Activated CD4-positive, CD25-positive, alpha-beta regulatory T cell treated with anti-CD3 and anti-CD28 coated beads, Interleukin-2, amount 50 U/mL, for 24 hours (primary cell): ENCODE measurements at regions not wholly inside any gene's neighbourhood (a gene's known extent, or its start where the extent isn't known, plus 50 kb on each side); places are given as distances from the start of the nearest gene placed in this dataset.
"Not testable (repeated sequence)": the region's sequence is repeated elsewhere in the genome, so short reads cannot be mapped to it uniquely, and the experiment has no call there.

ENCODE experiments used
- ATAC-seq, 2 donors: fragments of 150-1000 bp; cut with Tn5 transposase; one replicate each; pipeline ENCODE4 v1.10.0; 2021; ENCODE audit warnings: mild to moderate bottlenecking in 1 of 2, moderate library complexity in 1 of 2

GRCh38 chr6:121770943-121771342 lies 335.5 kb downstream of the GJA1 start:
- no peak for ATAC-seq

- no peak for ATAC-seq
Measured at GRCh38 chr6:121771937-121772720, 336.7 kb downstream of the GJA1 start.

GRCh38 chr6:121776054-121776453 lies 340.6 kb downstream of the GJA1 start:
- ATAC-seq: no peak

GRCh38 chr6:121780325-121781321 lies 345.2 kb downstream of the GJA1 start:
- no peak for ATAC-seq

- ATAC-seq: no peak
Measured at GRCh38 chr6:121791396-121792315, 356.2 kb downstream of the GJA1 start.

- no peak for ATAC-seq
Measured at GRCh38 chr6:121794630-121795029, 359.2 kb downstream of the GJA1 start.

GRCh38 chr6:121797598-121797997 lies 362.2 kb downstream of the GJA1 start:
- not testable (repeated sequence) for ATAC-seq

GRCh38 chr6:121798126-121798525 lies 362.7 kb downstream of the GJA1 start:
- not testable (repeated sequence) for ATAC-seq

GRCh38 chr6:121799574-121799973 lies 364.1 kb downstream of the GJA1 start:
- no peak for ATAC-seq

- no peak for ATAC-seq
Measured at GRCh38 chr6:121800047-121800446, 364.6 kb downstream of the GJA1 start.

- no peak for ATAC-seq
Measured at GRCh38 chr6:121806116-121806515, 370.7 kb downstream of the GJA1 start.

GRCh38 chr6:121809211-121809610 lies 373.8 kb downstream of the GJA1 start:
- ATAC-seq: no peak

- ATAC-seq: no peak
Measured at GRCh38 chr6:121810158-121811032, 374.9 kb downstream of the GJA1 start.

- no peak for ATAC-seq
Measured at GRCh38 chr6:121811106-121811505, 375.7 kb downstream of the GJA1 start.

GRCh38 chr6:121816361-121816760 lies 380.9 kb downstream of the GJA1 start:
- ATAC-seq: no peak

- ATAC-seq: no peak
Measured at GRCh38 chr6:121816906-121817540, 381.6 kb downstream of the GJA1 start.

- ATAC-seq: no peak
Measured at GRCh38 chr6:121823437-121823851, 388.0 kb downstream of the GJA1 start.

- ATAC-seq: no peak
Measured at GRCh38 chr6:121826156-121826810, 390.8 kb downstream of the GJA1 start.

- ATAC-seq: no peak
Measured at GRCh38 chr6:121828146-121828886, 392.9 kb downstream of the GJA1 start.

- no peak for ATAC-seq
Measured at GRCh38 chr6:121830736-121831135, 395.3 kb downstream of the GJA1 start.
